H1 (cell line): ENCODE measurements at regions not wholly inside any gene's neighbourhood (a gene's known extent, or its start where the extent isn't known, plus 50 kb on each side); places are given as distances from the start of the nearest gene placed in this dataset.

Source experiments
- CTCF ChIP-seq, 3 experiments: IDR thresholded peaks; 1 replicate in 2 of 3; 2 replicates in 1 of 3; pipeline versions ENCODE4 v1.5.1 to v1.6.1; 2011; ENCODE audit warnings: low read length in 3 of 3, mild to moderate bottlenecking in 3 of 3, inconsistent platforms in 2 of 3, low read depth in 1 of 3, moderate library complexity in 1 of 3; ENCODE audit not compliant: insufficient read depth in 1 of 3; ENCODE audit errors: control extremely low read depth in 1 of 3
- EZH2 ChIP-seq: fragments of 200-600 bp; sonication (generic); IDR thresholded peaks from 2 replicates; pipeline ENCODE4 v1.7.1; 2012; ENCODE audit warnings: low read depth, mild to moderate bottlenecking, moderate library complexity, low read length, inconsistent platforms; ENCODE audit not compliant: severe bottlenecking
- RNF2 ChIP-seq: fragments of 200-900, 300-1000 bp; sonication (generic); IDR thresholded peaks from 2 replicates; pipeline ENCODE4 v1.7.1; 2016; ENCODE audit warnings: borderline replicate concordance, low read depth, mild to moderate bottlenecking, antibody characterized with exemption, low read length; ENCODE audit not compliant: poor library complexity, severe bottlenecking; ENCODE audit errors: missing control alignments

- no peak for TF ChIP-seq RNF2
- TF ChIP-seq CTCF (IDR thresholded peaks at IDR 0.05; ENCODE audit: control extremely low read depth in 1 of 3, insufficient read depth in 1 of 3, low read depth in 1 of 3, low read length in 3 of 3): no peak
- TF ChIP-seq EZH2: no peak
Measured at GRCh38 chr4:189198624-189199023, 742.0 kb upstream of the FRG1 start.
